Body of pancreas (tissue), 4 donors: ENCODE measurements at regions not wholly inside any gene's neighbourhood (a gene's known extent, or its start where the extent isn't known, plus 50 kb on each side); places are given as distances from the start of the nearest gene placed in this dataset.

ENCODE experiments used
- CTCF ChIP-seq, 7 experiments: fragments of 450-650 bp in 4 of 7; fragments of 200-600 bp in 3 of 7; sonication (generic) in 3 of 7; IDR thresholded peaks; one replicate each; pipeline ENCODE4 v1.5.1; 2016 to 2019; ENCODE audit warnings: antibody characterized with exemption in 7 of 7
- POLR2A ChIP-seq, 3 donors: fragments of 450-650 bp; IDR thresholded peaks; one replicate each; pipeline ENCODE4 v1.6.1; 2016; ENCODE audit warnings: antibody characterized with exemption in 3 of 3, mild to moderate bottlenecking in 2 of 3

GRCh38 chr7:116377721-116378120 is 121.8 kb upstream of the CAV2 start:
- no peak for TF ChIP-seq POLR2A (IDR thresholded peaks at IDR 0.05)
- no peak for TF ChIP-seq CTCF (IDR thresholded peaks at IDR 0.05)
